Kidney (tissue), 13 donors: ENCODE measurements at regions not wholly inside any gene's neighbourhood (a gene's known extent, or its start where the extent isn't known, plus 50 kb on each side); places are given as distances from the start of the nearest gene placed in this dataset.

Experiments used
- DNase-seq, 5 donors: peaks; one replicate each; pipeline ENCODE4 v3.0.0-alpha.2; 2013 to 2020
- FAIRE-seq: peaks from 2 replicates; lab custom pipeline; 2012; peaks lifted over from hg19 to GRCh38; lab: Jason Lieb, UNC
- H3K27ac ChIP-seq, 2 donors: one replicate each; pipeline ENCODE4 v1.7.0; 2013; ENCODE audit warnings: low read depth in 2 of 2, low read length in 2 of 2, inconsistent platforms in 1 of 2
- H3K27me3 ChIP-seq: one replicate; pipeline ENCODE4 v1.7.1; 2013; ENCODE audit warnings: low read length, inconsistent platforms; ENCODE audit not compliant: control insufficient read depth, insufficient read depth
- H3K36me3 ChIP-seq, 3 donors: one replicate each; pipeline versions ENCODE4 v1.7.0 to v1.7.1; 2013; ENCODE audit warnings: low read length in 3 of 3, control low read depth in 1 of 3, inconsistent platforms in 1 of 3; ENCODE audit not compliant: insufficient read depth in 3 of 3, control insufficient read depth in 2 of 3
- H3K4me1 ChIP-seq, 3 donors: one replicate each; pipeline versions ENCODE4 v1.7.0 to v1.7.1; 2013; ENCODE audit warnings: low read length in 3 of 3, inconsistent platforms in 1 of 3, low read depth in 1 of 3; ENCODE audit not compliant: control insufficient read depth in 2 of 3, insufficient read depth in 2 of 3
- H3K4me3 ChIP-seq, 3 donors: one replicate each; pipeline versions ENCODE4 v1.7.0 to v1.8.1; 2013; ENCODE audit warnings: low read length in 3 of 3, control low read depth in 1 of 3, inconsistent platforms in 1 of 3
- H3K9ac ChIP-seq, 3 donors: one replicate each; pipeline versions ENCODE4 v1.7.0 to v1.7.1; 2013; ENCODE audit warnings: low read length in 3 of 3, control low read depth in 1 of 3, inconsistent platforms in 1 of 3
- H3K9me3 ChIP-seq, 3 donors: one replicate each; pipeline versions ENCODE4 v1.7.0 to v1.7.1; 2013; ENCODE audit warnings: low read length in 3 of 3, control low read depth in 1 of 3, inconsistent platforms in 1 of 3; ENCODE audit not compliant: control insufficient read depth in 2 of 3, insufficient read depth in 1 of 3
- intact Hi-C: fragments of 100-400 bp; cut with DNase I; formaldehyde crosslinking; loops from one replicate; pipeline ENCODE4 v1.11.1; 2022
- TF ChIP-seq, protein P1 (sequence below): IDR thresholded peaks from 3 replicates; pipeline ENCODE4 v1.5.1; 2012; ENCODE audit warnings: mild to moderate bottlenecking, moderate library complexity, borderline replicate concordance; ENCODE audit not compliant: insufficient read depth; ENCODE audit errors: extremely low read depth
- donor health status: control.
- donor health status: control.
- donor health status: control.
- donor health status: control.
- donor health status: control.
- donor health status: DM: yes; HTN: yes; CAD: no.
- donor health status: Normal renal cell carcinoma (clear cell type).

DNA sequence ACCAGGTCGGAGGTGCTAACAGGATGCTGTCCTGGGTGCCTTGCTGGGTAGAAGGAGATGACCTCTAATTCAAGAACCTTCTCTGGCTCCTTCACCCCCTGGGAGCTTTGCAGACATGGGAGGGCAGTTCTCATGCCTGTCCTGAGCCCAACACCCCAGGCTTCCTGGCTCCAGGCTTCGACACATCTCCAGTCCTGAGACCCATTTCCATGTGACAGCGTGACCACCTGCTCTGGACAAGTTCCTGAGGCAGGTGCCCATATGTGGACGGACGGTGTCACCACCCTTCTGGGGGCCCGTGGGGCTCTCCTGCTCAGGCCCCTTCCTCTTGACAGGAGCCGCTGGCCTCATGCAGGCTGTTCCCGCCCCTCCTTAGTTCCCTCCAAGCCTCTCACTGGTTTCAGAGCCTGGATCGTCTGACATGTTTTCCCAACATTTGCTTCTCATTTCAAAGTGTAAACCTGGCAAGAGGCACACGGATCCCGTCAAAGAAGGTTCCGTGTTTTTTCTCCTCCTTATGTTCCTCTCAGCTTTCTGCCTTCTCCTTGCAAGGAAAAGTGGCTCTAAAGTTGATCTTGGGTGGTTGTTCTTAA, 291.9 kb upstream of the RTL1 start:
- no peaks in the 10 kb centered on the region for H3K9me3 ChIP-seq
- intact Hi-C loops, result no loop called here
- FAIRE-seq (no peak), DNase-seq (peak in 2 of 5 donors; percentile 21 to 31)
- H3K27ac ChIP-seq, result no peak overlapping the region
- TF ChIP-seq, protein P1, sequence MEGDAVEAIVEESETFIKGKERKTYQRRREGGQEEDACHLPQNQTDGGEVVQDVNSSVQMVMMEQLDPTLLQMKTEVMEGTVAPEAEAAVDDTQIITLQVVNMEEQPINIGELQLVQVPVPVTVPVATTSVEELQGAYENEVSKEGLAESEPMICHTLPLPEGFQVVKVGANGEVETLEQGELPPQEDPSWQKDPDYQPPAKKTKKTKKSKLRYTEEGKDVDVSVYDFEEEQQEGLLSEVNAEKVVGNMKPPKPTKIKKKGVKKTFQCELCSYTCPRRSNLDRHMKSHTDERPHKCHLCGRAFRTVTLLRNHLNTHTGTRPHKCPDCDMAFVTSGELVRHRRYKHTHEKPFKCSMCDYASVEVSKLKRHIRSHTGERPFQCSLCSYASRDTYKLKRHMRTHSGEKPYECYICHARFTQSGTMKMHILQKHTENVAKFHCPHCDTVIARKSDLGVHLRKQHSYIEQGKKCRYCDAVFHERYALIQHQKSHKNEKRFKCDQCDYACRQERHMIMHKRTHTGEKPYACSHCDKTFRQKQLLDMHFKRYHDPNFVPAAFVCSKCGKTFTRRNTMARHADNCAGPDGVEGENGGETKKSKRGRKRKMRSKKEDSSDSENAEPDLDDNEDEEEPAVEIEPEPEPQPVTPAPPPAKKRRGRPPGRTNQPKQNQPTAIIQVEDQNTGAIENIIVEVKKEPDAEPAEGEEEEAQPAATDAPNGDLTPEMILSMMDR, result no peak
- no peak overlapping the region for H3K9ac ChIP-seq
- H3K4me1 ChIP-seq, result no peaks in the 10 kb centered on the region
- H3K4me3 ChIP-seq, result no peak overlapping the region
- H3K27me3 ChIP-seq, result no peaks in the 10 kb centered on the region
- H3K36me3 ChIP-seq, result no peaks in the 10 kb centered on the region

DNA sequence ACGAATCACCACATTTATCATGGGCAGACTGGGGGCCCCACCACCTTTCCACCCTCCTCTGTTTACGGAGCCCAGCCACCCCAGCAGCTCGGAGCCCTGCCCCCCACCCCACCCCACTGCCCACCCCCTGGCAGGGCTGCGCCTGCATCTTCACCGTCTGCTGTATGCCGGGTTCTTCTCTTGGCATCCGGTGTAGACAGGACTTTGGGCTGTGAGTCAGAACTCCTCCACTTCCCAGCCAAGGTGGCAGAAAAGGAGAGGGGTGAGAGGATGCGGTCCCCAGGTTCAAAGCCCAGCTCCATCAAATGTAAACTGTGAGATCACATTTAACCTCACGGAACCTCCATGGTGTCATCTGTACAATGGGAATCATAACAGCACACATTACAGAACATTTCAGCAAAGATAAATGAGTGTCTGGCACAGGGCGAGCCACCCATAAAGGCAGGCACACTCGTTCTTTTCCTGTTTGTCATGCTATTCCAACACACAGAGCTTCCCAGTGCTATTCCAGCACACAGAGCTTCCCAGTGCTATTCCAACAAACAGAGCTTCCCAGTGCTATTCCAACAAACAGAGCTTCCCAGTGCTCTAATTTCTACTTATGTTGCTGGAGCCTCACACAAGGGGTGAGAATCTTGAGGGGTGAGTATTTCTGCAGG, 292.7 kb upstream of the RTL1 start:
- no peaks in the 10 kb centered on the region for H3K4me1 ChIP-seq
- no peaks in the 10 kb centered on the region for H3K36me3 ChIP-seq
- no peaks in the 10 kb centered on the region for H3K9me3 ChIP-seq
- TF ChIP-seq, protein P1, result no peak
- no peaks in the 10 kb centered on the region for H3K27me3 ChIP-seq
- DNase-seq (peak in 2 of 5 donors; percentile 26 to 41), FAIRE-seq (no peak)
- H3K4me3 ChIP-seq, result no peak overlapping the region
- H3K9ac ChIP-seq, result no peak overlapping the region
- intact Hi-C loops, result no loop called here
- H3K27ac ChIP-seq, result no peak overlapping the region

DNA sequence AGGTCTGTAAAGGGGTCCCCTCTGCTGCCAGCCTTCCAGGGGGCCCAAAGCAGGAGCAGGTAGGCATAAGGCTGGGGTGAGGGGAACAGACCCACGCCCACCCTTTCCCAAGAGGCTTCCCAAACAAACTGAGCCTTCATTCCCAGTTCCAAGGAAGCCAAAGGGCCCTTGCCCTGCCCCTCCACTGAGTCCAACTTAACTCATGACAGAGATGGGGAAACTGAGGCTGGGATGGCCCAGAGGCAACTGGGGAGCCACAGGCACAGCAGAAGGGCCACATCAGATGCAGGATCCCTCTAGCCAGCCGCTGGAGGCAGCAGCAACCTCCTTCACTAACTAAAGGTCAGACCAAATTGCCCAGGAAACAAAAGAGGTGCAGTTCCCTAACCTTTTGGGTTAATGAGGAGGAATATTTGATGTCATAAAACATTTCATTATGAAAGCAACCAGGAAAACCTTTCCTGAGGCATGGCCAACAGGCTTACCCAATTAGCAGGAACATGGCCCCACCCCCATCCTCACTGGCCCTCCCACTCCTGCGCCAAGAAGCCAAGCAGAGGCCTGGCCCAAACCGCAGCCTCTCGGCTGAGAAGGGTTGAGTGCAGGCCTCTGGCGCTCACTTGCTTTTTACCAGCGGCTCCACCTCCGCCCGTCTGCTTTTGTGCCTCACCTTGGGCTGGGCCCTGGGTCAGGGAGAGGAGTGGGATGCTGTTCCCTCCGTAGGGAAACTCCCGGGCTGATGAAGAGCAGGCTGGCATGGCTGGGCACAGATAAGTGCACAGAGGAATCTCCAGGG, 293.5 kb upstream of the RTL1 start:
- Histone ChIP-seq H3K27ac (no peak overlapping the region), H3K36me3 (no peaks in the 10 kb centered on the region), H3K27me3 (no peaks in the 10 kb centered on the region), H3K9ac (no peak overlapping the region), H3K4me3 (no peak overlapping the region), H3K4me1 (no peaks in the 10 kb centered on the region), H3K9me3 (no peaks in the 10 kb centered on the region)
- no peak for FAIRE-seq
- intact Hi-C loops, result no loop called here
- peak in 2 of 5 donors; percentile 35 to 65 for DNase-seq
- TF ChIP-seq, protein P1, result no peak
